Adrenal gland (tissue), 5 donors: ENCODE measurements at regions not wholly inside any gene's neighbourhood (a gene's known extent, or its start where the extent isn't known, plus 50 kb on each side); places are given as distances from the start of the nearest gene placed in this dataset.

ENCODE experiments used
- POLR2A ChIP-seq, 2 donors: fragments of 450-650 bp; IDR thresholded peaks; one replicate each; pipeline ENCODE4 v1.6.1; 2017; ENCODE audit warnings: antibody characterized with exemption in 2 of 2, mild to moderate bottlenecking in 2 of 2, moderate library complexity in 1 of 2
- TF ChIP-seq, protein P1 (sequence below), 6 experiments: fragments of 450-650 bp in 4 of 6; fragments of 200-600 bp in 2 of 6; sonication (generic) in 1 of 6; IDR thresholded peaks; 1 replicate in 5 of 6; 2 replicates in 1 of 6; pipeline versions ENCODE4 v1.5.1 to v1.8.0; 2016 to 2021; ENCODE audit warnings: antibody characterized with exemption in 6 of 6, mild to moderate bottlenecking in 2 of 6, moderate library complexity in 1 of 6
- donor health status: DM: no; HTN: no; CAD: no.

DNA sequence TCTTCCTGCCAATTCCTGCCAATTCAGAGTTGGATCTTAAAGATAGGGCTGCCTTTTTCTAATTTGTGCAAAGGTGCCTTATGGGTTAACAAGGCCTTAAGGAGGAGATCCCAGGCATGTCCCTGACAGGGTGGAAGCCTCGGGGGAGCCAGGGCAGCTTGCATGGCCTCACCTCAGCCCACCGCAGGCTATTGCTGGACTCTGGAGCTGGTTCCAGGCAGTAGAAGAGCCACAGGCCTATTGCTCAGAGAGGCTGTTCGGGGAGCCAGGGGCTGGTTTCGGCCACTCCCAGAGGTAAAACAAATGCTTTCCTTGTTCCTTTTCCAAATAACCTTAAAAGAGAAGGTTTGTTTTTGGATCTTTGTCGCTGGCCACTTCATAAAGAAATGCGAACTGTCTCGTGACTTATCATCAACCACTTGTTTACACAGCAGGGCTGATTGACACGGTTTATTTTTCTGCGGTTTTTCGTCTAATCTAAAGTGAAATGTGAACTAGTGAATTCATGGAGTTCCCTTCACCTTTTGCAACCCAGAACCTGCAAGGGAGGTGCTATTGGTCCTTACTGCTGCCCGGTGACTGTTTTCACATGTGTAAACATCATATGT, 108.6 kb downstream of the APOB start:
- TF ChIP-seq, protein P1, sequence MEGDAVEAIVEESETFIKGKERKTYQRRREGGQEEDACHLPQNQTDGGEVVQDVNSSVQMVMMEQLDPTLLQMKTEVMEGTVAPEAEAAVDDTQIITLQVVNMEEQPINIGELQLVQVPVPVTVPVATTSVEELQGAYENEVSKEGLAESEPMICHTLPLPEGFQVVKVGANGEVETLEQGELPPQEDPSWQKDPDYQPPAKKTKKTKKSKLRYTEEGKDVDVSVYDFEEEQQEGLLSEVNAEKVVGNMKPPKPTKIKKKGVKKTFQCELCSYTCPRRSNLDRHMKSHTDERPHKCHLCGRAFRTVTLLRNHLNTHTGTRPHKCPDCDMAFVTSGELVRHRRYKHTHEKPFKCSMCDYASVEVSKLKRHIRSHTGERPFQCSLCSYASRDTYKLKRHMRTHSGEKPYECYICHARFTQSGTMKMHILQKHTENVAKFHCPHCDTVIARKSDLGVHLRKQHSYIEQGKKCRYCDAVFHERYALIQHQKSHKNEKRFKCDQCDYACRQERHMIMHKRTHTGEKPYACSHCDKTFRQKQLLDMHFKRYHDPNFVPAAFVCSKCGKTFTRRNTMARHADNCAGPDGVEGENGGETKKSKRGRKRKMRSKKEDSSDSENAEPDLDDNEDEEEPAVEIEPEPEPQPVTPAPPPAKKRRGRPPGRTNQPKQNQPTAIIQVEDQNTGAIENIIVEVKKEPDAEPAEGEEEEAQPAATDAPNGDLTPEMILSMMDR (IDR thresholded peaks at IDR 0.05), result no peak
- TF ChIP-seq POLR2A (IDR thresholded peaks at IDR 0.05), result no peak
